ENCODE measurements at regions not wholly inside any gene's neighbourhood (a gene's known extent, or its start where the extent isn't known, plus 50 kb on each side); places are given as distances from the start of the nearest gene placed in this dataset.
"Not testable (repeated sequence)": the region's sequence is repeated elsewhere in the genome, so short reads cannot be mapped to it uniquely, and the experiment has no call there.

DNA sequence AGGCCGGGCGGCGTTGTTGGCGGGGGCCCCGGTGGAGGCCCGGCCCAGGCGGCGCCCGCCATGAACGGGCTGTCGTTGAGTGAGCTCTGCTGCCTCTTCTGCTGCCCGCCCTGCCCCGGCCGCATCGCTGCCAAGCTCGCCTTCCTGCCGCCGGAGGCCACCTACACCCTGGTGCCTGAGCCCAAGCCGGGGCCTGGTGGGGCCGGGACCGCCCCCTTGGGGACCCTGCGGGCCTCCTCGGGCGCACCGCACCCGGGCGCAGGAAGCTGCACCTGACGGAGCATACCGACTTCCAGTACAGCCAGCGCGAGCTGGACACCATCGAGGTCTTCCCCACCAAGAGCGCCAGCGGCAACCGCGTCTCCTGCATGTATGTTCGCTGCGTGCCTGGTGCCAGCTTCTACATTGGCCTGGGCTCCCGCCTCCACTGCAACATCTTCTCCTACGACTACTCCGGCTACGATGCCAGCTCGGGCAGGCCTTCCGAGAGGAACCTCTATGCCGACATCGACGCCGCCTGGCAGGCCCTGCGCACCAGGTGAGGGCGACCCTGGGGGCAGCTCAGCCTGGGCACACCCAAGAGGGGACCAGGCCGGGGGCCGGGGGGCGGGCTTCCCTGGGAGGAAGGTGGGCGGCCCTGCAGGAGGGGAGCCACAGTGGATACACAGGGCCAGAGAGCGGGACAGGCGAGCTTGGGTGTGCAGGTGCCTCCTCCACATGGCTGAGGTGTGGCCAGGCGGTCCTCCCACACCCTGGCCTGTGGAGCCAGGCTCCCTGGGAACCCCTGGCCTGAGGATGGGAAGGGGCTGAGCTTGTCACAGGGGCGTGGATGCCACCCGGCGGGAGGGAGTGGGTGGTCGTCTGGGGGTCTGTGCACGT is 201.6 kb downstream of the USP22 start:
- TF ChIP-seq, protein P1, sequence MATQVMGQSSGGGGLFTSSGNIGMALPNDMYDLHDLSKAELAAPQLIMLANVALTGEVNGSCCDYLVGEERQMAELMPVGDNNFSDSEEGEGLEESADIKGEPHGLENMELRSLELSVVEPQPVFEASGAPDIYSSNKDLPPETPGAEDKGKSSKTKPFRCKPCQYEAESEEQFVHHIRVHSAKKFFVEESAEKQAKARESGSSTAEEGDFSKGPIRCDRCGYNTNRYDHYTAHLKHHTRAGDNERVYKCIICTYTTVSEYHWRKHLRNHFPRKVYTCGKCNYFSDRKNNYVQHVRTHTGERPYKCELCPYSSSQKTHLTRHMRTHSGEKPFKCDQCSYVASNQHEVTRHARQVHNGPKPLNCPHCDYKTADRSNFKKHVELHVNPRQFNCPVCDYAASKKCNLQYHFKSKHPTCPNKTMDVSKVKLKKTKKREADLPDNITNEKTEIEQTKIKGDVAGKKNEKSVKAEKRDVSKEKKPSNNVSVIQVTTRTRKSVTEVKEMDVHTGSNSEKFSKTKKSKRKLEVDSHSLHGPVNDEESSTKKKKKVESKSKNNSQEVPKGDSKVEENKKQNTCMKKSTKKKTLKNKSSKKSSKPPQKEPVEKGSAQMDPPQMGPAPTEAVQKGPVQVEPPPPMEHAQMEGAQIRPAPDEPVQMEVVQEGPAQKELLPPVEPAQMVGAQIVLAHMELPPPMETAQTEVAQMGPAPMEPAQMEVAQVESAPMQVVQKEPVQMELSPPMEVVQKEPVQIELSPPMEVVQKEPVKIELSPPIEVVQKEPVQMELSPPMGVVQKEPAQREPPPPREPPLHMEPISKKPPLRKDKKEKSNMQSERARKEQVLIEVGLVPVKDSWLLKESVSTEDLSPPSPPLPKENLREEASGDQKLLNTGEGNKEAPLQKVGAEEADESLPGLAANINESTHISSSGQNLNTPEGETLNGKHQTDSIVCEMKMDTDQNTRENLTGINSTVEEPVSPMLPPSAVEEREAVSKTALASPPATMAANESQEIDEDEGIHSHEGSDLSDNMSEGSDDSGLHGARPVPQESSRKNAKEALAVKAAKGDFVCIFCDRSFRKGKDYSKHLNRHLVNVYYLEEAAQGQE (IDR thresholded peaks at IDR 0.05; ENCODE audit: low read depth): not testable (repeated sequence)
- not testable (repeated sequence) for TF ChIP-seq EZH2 (IDR thresholded peaks at IDR 0.05); EGR1 (IDR thresholded peaks at IDR 0.05; ENCODE audit: low read depth); SP1 (IDR thresholded peaks at IDR 0.05; ENCODE audit: low read depth); POLR2A (IDR thresholded peaks at IDR 0.05; ENCODE audit: borderline replicate concordance, extremely low read depth, insufficient read depth, insufficient read length); CBX3 (IDR thresholded peaks at IDR 0.05; ENCODE audit: low read depth); ZNF274 (IDR thresholded peaks at IDR 0.05; ENCODE audit: low read depth, low read length); RAD21 (IDR thresholded peaks at IDR 0.05; ENCODE audit: low read depth)
- TF ChIP-seq, protein P2, sequence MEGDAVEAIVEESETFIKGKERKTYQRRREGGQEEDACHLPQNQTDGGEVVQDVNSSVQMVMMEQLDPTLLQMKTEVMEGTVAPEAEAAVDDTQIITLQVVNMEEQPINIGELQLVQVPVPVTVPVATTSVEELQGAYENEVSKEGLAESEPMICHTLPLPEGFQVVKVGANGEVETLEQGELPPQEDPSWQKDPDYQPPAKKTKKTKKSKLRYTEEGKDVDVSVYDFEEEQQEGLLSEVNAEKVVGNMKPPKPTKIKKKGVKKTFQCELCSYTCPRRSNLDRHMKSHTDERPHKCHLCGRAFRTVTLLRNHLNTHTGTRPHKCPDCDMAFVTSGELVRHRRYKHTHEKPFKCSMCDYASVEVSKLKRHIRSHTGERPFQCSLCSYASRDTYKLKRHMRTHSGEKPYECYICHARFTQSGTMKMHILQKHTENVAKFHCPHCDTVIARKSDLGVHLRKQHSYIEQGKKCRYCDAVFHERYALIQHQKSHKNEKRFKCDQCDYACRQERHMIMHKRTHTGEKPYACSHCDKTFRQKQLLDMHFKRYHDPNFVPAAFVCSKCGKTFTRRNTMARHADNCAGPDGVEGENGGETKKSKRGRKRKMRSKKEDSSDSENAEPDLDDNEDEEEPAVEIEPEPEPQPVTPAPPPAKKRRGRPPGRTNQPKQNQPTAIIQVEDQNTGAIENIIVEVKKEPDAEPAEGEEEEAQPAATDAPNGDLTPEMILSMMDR (IDR thresholded peaks at IDR 0.05 in 2 of 3, conservative IDR thresholded peaks at IDR 0.05 in 1 of 3; ENCODE audit: borderline replicate concordance in 1 of 3, insufficient read depth in 1 of 3, low read depth in 2 of 3, low read length in 2 of 3): not testable (repeated sequence)
- TF ChIP-seq, protein P3, sequence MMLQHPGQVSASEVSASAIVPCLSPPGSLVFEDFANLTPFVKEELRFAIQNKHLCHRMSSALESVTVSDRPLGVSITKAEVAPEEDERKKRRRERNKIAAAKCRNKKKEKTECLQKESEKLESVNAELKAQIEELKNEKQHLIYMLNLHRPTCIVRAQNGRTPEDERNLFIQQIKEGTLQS (IDR thresholded peaks at IDR 0.05): not testable (repeated sequence)

Measured in HCT116 (cell line).